Spleen (tissue), 11 donors: ENCODE measurements at regions not wholly inside any gene's neighbourhood (a gene's known extent, or its start where the extent isn't known, plus 50 kb on each side); places are given as distances from the start of the nearest gene placed in this dataset.

Source experiments
- DNase-seq: peaks from one replicate; pipeline ENCODE4 v3.0.0-alpha.2; 2020
- H3K27ac ChIP-seq, 8 donors: fragments of 200-600 bp; sonication (generic) in 7 of 8; 1 replicate in 4 of 8; 2 replicates in 4 of 8; pipeline versions ENCODE4 v1.5.0 to v1.8.0; 2016 to 2021; ENCODE audit warnings: inconsistent platforms in 4 of 8, mild to moderate bottlenecking in 4 of 8, moderate library complexity in 1 of 8
- H3K27me3 ChIP-seq, 7 donors: fragments of 200-600 bp; sonication (generic) in 6 of 7; replicated peaks in 1 of 7; 1 replicate in 4 of 7; 2 replicates in 3 of 7; pipeline versions ENCODE4 v1.5.0 to v1.8.0; 2016 to 2021; ENCODE audit warnings: inconsistent platforms in 3 of 7, mild to moderate bottlenecking in 1 of 7
- H3K36me3 ChIP-seq, 6 donors: fragments of 200-600 bp; sonication (generic) in 5 of 6; 1 replicate in 4 of 6; 2 replicates in 2 of 6; pipeline versions ENCODE4 v1.5.0 to v1.8.0; 2016 to 2021; ENCODE audit warnings: inconsistent platforms in 2 of 6
- H3K4me1 ChIP-seq, 6 donors: fragments of 200-600 bp; sonication (generic) in 5 of 6; 1 replicate in 3 of 6; 2 replicates in 3 of 6; pipeline versions ENCODE4 v1.5.0 to v1.8.0; 2016 to 2021; ENCODE audit warnings: inconsistent platforms in 3 of 6
- H3K4me3 ChIP-seq, 8 donors: fragments of 200-600 bp; sonication (generic) in 7 of 8; 1 replicate in 4 of 8; 2 replicates in 4 of 8; pipeline versions ENCODE4 v1.5.0 to v1.8.0; 2016 to 2021; ENCODE audit warnings: inconsistent platforms in 4 of 8, mild to moderate bottlenecking in 4 of 8, moderate library complexity in 2 of 8
- H3K9me3 ChIP-seq, 8 donors: fragments of 200-600 bp; sonication (generic) in 7 of 8; 1 replicate in 4 of 8; 2 replicates in 4 of 8; pipeline versions ENCODE4 v1.5.0 to v1.8.0; 2016 to 2021; ENCODE audit warnings: inconsistent platforms in 4 of 8
- CTCF ChIP-seq, 11 experiments: fragments of 200-600 bp in 7 of 11; fragments of 450-650 bp in 4 of 11; sonication (generic) in 4 of 11; IDR thresholded peaks in 8 of 11; conservative IDR thresholded peaks in 3 of 11; 1 replicate in 7 of 11; 2 replicates in 4 of 11; pipeline versions ENCODE4 v1.4.0 to v1.8.0; 2016 to 2021; ENCODE audit warnings: antibody characterized with exemption in 11 of 11, inconsistent platforms in 4 of 11, mild to moderate bottlenecking in 1 of 11
- POLR2A ChIP-seq, 3 donors: fragments of 450-650 bp; IDR thresholded peaks; one replicate each; pipeline ENCODE4 v1.5.1; 2017; ENCODE audit warnings: antibody characterized with exemption in 3 of 3, mild to moderate bottlenecking in 1 of 3
- POLR2AphosphoS5 ChIP-seq, 3 donors: sonication (generic); formaldehyde crosslinking; IDR thresholded peaks; one replicate each; pipeline ENCODE4 v1.5.1; 2017; ENCODE audit warnings: antibody characterized with exemption in 3 of 3
- WGBS, 5 donors: extraction: QIAGEN DNeasy Blood & Tissue Kit in 3 of 5; methylation state at CpG; one replicate each; pipeline versions ENCODE4 v1.1.5 to v1.1.7; 2013 to 2018; 5-methylcytosine and 5-hydroxymethylcytosine counted together
- intact Hi-C: fragments of 100-400 bp; cut with DNase I; formaldehyde crosslinking; loops from one replicate; pipeline ENCODE4 v1.15.0; 2023; ENCODE audit warnings: low total_unique reads
- donor health status: healthy with polysubstance abuse.
- donor health status: DM: no; HTN: no; CAD: no; lungs with moderate emphysema.
- donor health status: DM: no; HTN: no; CAD: no.
- donor health status: Bipolar disorder and iron deficiency.
- donor health status: healthy.
- donor health status: DM: no; HTN: no; CAD: no.
- donor health status: DM: yes; HTN: yes; CAD: no.

GRCh38 chr12:111048991-111049390 is 128.6 kb upstream of the MYL2 start:
- no peak overlapping the region for H3K4me3 ChIP-seq
- no peak for DNase-seq
- no peaks in the 10 kb centered on the region for H3K36me3 ChIP-seq
- H3K9me3 ChIP-seq, result peaks cover 0 to 7% (median 0%) of the 10 kb centered on the region in 8 donors
- H3K4me1 ChIP-seq, result no peaks in the 10 kb centered on the region
- intact Hi-C loops, result no loop called here
- H3K27ac ChIP-seq, result no peak overlapping the region
- WGBS, 5 donors, result 70 to 83% (median 74%) methylated on average over 2 of the region's 2 CpGs
- TF ChIP-seq CTCF (IDR thresholded peaks at IDR 0.05 in 8 of 11, conservative IDR thresholded peaks at IDR 0.05 in 3 of 11) (no peak), POLR2A (IDR thresholded peaks at IDR 0.05) (no peak), POLR2AphosphoS5 (IDR thresholded peaks at IDR 0.05) (no peak)
- H3K27me3 ChIP-seq, result peaks cover 0 to 6% (median 0%) of the 10 kb centered on the region in 7 donors

- Histone ChIP-seq H3K9me3 (peaks cover 0 to 7% (median 0%) of the 10 kb centered on the region in 8 donors), H3K4me3 (no peak overlapping the region), H3K36me3 (no peaks in the 10 kb centered on the region), H3K27ac (no peak overlapping the region), H3K27me3 (peaks cover 0 to 6% (median 0%) of the 10 kb centered on the region in 7 donors), H3K4me1 (no peaks in the 10 kb centered on the region)
- DNase-seq, result peak; percentile 59
- no peak for TF ChIP-seq POLR2A (IDR thresholded peaks at IDR 0.05)
- TF ChIP-seq POLR2AphosphoS5 (IDR thresholded peaks at IDR 0.05), result no peak
- no peak for TF ChIP-seq CTCF (IDR thresholded peaks at IDR 0.05 in 8 of 11, conservative IDR thresholded peaks at IDR 0.05 in 3 of 11)
- WGBS, 5 donors, result 88 to 92% (median 90%) methylated on average over 22 of the region's 22 CpGs
- intact Hi-C loops, result no loop called here
Measured at GRCh38 chr12:111046896-111047295, 126.5 kb upstream of the MYL2 start.

- no peaks in the 10 kb centered on the region for H3K36me3 ChIP-seq
- TF ChIP-seq POLR2A (IDR thresholded peaks at IDR 0.05) (no peak), CTCF (IDR thresholded peaks at IDR 0.05 in 8 of 11, conservative IDR thresholded peaks at IDR 0.05 in 3 of 11) (no peak), POLR2AphosphoS5 (IDR thresholded peaks at IDR 0.05) (no peak)
- H3K4me3 ChIP-seq, result no peak overlapping the region
- 75 to 93% (median 87%) methylated on average over 7 of the region's 7 CpGs for WGBS, 5 donors
- H3K4me1 ChIP-seq, result no peaks in the 10 kb centered on the region
- peak; percentile 41 for DNase-seq
- no peak overlapping the region for H3K27ac ChIP-seq
- intact Hi-C loops, result no loop called here
- H3K9me3 ChIP-seq, result no peaks in the 10 kb centered on the region
- H3K27me3 ChIP-seq, result peaks cover 0 to 6% (median 0%) of the 10 kb centered on the region in 7 donors
Measured at GRCh38 chr12:111045941-111046340, 125.6 kb upstream of the MYL2 start.

GRCh38 chr12:111041091-111041490 is 120.7 kb upstream of the MYL2 start:
- H3K27ac ChIP-seq, result no peak overlapping the region
- no peaks in the 10 kb centered on the region for H3K36me3 ChIP-seq
- peaks cover 0 to 40% (median 19%) of the 10 kb centered on the region in 7 donors for H3K27me3 ChIP-seq
- no peaks in the 10 kb centered on the region for H3K9me3 ChIP-seq
- peaks cover 0 to 12% (median 3%) of the 10 kb centered on the region in 6 donors for H3K4me1 ChIP-seq
- 78 to 93% (median 84%) methylated on average over 2 of the region's 2 CpGs for WGBS, 5 donors
- TF ChIP-seq CTCF (IDR thresholded peaks at IDR 0.05 in 8 of 11, conservative IDR thresholded peaks at IDR 0.05 in 3 of 11) (no peak), POLR2A (IDR thresholded peaks at IDR 0.05) (no peak), POLR2AphosphoS5 (IDR thresholded peaks at IDR 0.05) (no peak)
- intact Hi-C loops, result no loop called here
- DNase-seq, result no peak
- H3K4me3 ChIP-seq, result no peak overlapping the region
